Lung microvascular endothelial cell (primary cell): ENCODE measurements at regions not wholly inside any gene's neighbourhood (a gene's known extent, or its start where the extent isn't known, plus 50 kb on each side); places are given as distances from the start of the nearest gene placed in this dataset.

ENCODE experiments used
- DNase-seq, 2 donors: peaks; one replicate each; pipeline versions ENCODE4 v3.0.0 to v3.0.0-alpha.2; 2010; ENCODE audit warnings: low read depth in 2 of 2

- DNase-seq, result no peak
Observed at GRCh38 chr1:58890609-58891008, 106.8 kb upstream of the JUN start.

- DNase-seq, result no peak
Observed at GRCh38 chr1:58891347-58891746, 107.5 kb upstream of the JUN start.

GRCh38 chr1:58893257-58893869 lies 109.5 kb upstream of the JUN start:
- DNase-seq, result peak; percentile 91 to 92

- DNase-seq, result no peak
Observed at GRCh38 chr1:58895082-58895481, 111.2 kb upstream of the JUN start.

- DNase-seq, result peak in 1 of 2 donors; percentile 31
Observed at GRCh38 chr1:58895559-58896145, 111.8 kb upstream of the JUN start.

GRCh38 chr1:58896246-58897183 lies 112.7 kb upstream of the JUN start:
- peak; percentile 36 to 55 for DNase-seq

GRCh38 chr1:58898739-58899586 lies 115.1 kb upstream of the JUN start:
- peak; percentile 80 to 93 for DNase-seq

GRCh38 chr1:58899587-58900271 lies 115.9 kb upstream of the JUN start:
- DNase-seq, result no peak

- no peak for DNase-seq
Observed at GRCh38 chr1:58900396-58900795, 116.5 kb upstream of the JUN start.

GRCh38 chr1:58901008-58901407 lies 117.2 kb upstream of the JUN start:
- no peak for DNase-seq

- DNase-seq, result no peak
Observed at GRCh38 chr1:58902830-58903513, 119.1 kb upstream of the JUN start.

- peak; percentile 95 to 96 for DNase-seq
Observed at GRCh38 chr1:58903514-58904298, 119.9 kb upstream of the JUN start.

GRCh38 chr1:58904299-58905125 lies 120.7 kb upstream of the JUN start:
- no peak for DNase-seq

GRCh38 chr1:58905126-58905490 lies 121.3 kb upstream of the JUN start:
- DNase-seq, result no peak

- no peak for DNase-seq
Observed at GRCh38 chr1:58905628-58906221, 121.9 kb upstream of the JUN start.

- no peak for DNase-seq
Observed at GRCh38 chr1:58907398-58907797, 123.6 kb upstream of the JUN start.

- peak; percentile 88 to 90 for DNase-seq
Observed at GRCh38 chr1:58908561-58909560, 125.0 kb upstream of the JUN start.
